ENCODE measurements at regions not wholly inside any gene's neighbourhood (a gene's known extent, or its start where the extent isn't known, plus 50 kb on each side); places are given as distances from the start of the nearest gene placed in this dataset.
"Not testable (repeated sequence)": the region's sequence is repeated elsewhere in the genome, so short reads cannot be mapped to it uniquely, and the experiment has no call there.

GRCh38 chr5:86461169-86461956, 156.4 kb upstream of the COX7C start:
- peak; percentile 4 for DNase-seq

GRCh38 chr5:86463339-86463738, 154.4 kb upstream of the COX7C start:
- no peak for DNase-seq

- DNase-seq = no peak
These were observed 152.5 kb upstream of the COX7C start for GRCh38 chr5:86465052-86465838.

- DNase-seq = not testable (repeated sequence)
These were observed 151.0 kb upstream of the COX7C start for GRCh38 chr5:86466721-86467120.

- DNase-seq = no peak
These were observed 135.7 kb upstream of the COX7C start for GRCh38 chr5:86482008-86482407.

DNA sequence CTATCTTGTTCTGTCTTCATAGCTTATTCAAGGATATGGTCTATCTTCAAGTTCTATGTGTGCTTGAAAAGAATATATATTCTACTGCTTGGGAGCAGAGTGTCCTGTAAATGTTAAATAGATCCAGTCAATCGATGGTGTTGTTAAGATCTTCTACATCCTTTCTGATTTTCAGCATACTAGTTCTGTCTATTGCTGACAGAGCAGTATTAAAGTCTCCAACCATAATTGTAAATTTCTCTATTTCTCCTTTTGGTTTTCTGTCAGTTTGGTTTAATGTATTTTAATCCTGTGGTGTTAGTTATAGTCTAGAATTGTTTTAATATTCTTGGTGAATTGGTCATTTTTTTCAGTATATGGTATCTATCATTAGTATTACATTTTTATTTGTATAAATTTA, 124.0 kb upstream of the COX7C start:
- DNase-seq = no peak

GRCh38 chr5:86500947-86501346, 116.8 kb upstream of the COX7C start:
- no peak for DNase-seq

DNA sequence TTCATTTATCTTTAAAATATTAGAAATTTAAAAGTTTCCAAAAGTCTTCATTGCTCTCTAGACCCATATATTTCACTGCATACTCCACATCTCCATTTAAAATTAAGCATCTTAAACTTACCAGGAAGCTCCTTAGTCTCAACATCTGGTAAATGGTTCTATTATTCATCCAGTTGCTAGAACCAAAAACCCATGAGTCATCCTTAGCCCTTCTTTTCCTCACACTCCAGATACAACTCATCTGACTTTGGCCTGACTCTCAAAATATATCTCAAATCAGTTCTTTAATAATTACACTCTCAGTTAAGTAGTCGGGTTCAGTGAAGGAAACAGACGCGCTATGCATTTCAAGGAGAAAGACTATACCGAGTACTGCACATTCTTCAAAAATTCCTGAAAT, 110.2 kb upstream of the COX7C start:
- DNase-seq = no peak

- peak; percentile 14 for DNase-seq
These were observed 107.3 kb upstream of the COX7C start for GRCh38 chr5:86510330-86510915.

- DNase-seq = no peak
These were observed 94.0 kb upstream of the COX7C start for GRCh38 chr5:86523718-86524117.

- DNase-seq = no peak
These were observed 92.1 kb upstream of the COX7C start for GRCh38 chr5:86525622-86526021.

GRCh38 chr5:86526811-86527348, 90.9 kb upstream of the COX7C start:
- no peak for DNase-seq

DNA sequence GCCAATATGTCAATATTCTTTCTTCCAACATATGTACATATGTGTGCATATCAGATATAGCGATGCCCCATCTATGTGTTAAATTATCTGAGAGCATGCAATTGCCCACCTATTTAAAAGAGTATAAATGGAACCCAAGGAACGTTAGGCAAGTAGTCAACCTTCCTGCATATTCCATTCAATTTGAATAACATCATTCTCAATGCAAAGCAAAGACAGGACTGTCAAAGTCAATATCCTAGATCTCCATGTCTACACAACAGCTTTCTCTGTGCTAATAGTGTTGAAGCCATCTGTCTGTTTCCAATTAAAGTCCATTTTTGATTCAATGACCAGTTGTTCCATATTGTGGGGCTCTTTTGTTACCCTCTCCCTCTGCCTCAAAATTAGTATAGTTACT, 85.3 kb upstream of the COX7C start:
- DNase-seq = no peak

DNA sequence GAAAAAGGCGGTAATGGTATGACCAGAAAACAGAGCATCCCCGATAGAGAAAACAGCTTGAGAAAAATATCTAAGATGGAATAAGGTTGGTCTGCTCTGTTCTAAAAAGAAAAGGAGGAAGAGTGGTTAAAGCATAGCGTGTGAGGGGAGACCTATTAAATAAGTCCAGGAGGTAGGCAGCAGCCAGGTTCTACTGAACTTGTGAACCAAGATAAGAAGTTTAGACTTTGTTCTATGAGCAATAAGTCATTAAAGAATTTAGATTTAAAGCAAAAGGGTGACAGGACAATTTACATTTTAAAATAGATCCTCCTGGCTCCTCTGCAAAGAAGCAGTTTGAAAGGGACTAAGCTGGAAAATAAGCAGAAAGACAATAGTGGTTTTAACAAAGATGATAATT, 81.3 kb upstream of the COX7C start:
- no peak for DNase-seq

DNA sequence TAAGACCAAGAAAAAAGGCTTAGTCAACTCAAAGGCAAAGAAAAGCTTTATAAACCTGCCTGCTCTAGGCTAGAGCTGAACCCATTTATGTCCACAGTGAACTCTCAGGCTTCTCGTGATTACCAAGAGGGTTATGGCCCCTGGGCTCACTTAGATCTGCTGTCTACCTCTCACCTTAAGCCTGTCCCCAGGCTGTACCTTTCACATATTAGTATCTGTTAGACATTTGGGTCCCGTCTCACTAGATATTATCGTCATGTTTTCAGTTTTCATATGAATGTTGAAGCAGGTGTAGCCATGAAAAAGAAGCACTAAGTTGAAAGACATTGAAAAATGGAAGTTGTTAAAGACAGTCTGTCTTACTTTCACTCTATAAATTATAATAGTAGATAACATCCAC, 75.2 kb upstream of the COX7C start:
- DNase-seq = no peak

GRCh38 chr5:86546044-86546443, 71.7 kb upstream of the COX7C start:
- no peak for DNase-seq

DNA sequence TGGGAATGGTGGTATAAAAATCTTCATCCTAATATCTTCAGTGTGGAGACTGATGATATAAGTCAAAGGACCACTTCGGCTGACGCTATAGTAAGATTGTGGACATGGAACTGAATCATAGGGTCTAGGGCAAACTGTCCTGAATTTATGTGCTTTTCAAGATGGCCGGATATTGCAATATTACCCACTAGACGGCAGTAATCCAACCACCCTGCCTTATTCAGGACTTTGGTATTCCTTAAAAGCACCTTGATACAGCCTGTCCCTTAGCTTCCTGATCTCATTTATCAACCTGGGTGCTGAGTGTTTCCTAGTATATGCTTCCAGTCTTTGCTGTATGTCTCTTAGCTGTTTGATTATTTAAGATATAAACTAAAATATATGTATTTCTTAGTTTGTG, 71.2 kb upstream of the COX7C start:
- DNase-seq = no peak

GRCh38 chr5:86554638-86555037, 63.1 kb upstream of the COX7C start:
- DNase-seq = no peak

GRCh38 chr5:86557920-86558319, 59.8 kb upstream of the COX7C start:
- no peak for DNase-seq

- no peak for DNase-seq
These were observed 52.4 kb upstream of the COX7C start for GRCh38 chr5:86565197-86565789.

- not testable (repeated sequence) for DNase-seq
These were observed 51.7 kb upstream of the COX7C start for GRCh38 chr5:86566030-86566429.

All from NCI-H146 (cell line).